ENCODE measurements at regions not wholly inside any gene's neighbourhood (a gene's known extent, or its start where the extent isn't known, plus 50 kb on each side); places are given as distances from the start of the nearest gene placed in this dataset.

DNA sequence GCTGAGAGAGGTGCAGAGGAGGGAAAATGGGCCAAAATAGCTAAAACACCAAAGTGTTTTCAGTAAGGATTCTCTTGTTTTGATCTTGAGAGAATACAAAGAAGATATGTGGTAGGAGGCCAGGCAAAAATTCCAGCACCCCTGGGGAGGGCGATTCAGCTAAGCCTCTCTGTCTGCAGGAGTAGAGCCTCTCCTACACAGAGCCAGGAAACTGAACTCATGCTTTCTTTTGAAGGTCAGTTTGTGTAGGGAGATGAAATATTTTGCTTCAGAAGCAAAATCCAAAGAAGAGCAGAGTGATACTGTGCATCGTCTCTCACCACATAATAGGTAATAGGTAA is 565.0 kb downstream of the FGF9 start:
- TF ChIP-seq, protein P1, sequence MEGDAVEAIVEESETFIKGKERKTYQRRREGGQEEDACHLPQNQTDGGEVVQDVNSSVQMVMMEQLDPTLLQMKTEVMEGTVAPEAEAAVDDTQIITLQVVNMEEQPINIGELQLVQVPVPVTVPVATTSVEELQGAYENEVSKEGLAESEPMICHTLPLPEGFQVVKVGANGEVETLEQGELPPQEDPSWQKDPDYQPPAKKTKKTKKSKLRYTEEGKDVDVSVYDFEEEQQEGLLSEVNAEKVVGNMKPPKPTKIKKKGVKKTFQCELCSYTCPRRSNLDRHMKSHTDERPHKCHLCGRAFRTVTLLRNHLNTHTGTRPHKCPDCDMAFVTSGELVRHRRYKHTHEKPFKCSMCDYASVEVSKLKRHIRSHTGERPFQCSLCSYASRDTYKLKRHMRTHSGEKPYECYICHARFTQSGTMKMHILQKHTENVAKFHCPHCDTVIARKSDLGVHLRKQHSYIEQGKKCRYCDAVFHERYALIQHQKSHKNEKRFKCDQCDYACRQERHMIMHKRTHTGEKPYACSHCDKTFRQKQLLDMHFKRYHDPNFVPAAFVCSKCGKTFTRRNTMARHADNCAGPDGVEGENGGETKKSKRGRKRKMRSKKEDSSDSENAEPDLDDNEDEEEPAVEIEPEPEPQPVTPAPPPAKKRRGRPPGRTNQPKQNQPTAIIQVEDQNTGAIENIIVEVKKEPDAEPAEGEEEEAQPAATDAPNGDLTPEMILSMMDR (IDR thresholded peaks at IDR 0.05; ENCODE audit: extremely low read depth in 1 of 2, insufficient read depth in 1 of 2, low read depth in 1 of 2, low read length in 2 of 2), result no peak
- TF ChIP-seq EZH2 (IDR thresholded peaks at IDR 0.05; ENCODE audit: borderline replicate concordance, low read depth, low read length, severe bottlenecking), result no peak
- TF ChIP-seq, protein P2, sequence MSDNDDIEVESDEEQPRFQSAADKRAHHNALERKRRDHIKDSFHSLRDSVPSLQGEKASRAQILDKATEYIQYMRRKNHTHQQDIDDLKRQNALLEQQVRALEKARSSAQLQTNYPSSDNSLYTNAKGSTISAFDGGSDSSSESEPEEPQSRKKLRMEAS (IDR thresholded peaks at IDR 0.05; ENCODE audit: insufficient read depth, insufficient read length), result no peak
- TF ChIP-seq POLR2A (IDR thresholded peaks at IDR 0.05; ENCODE audit: low read depth, low read length), result no peak

Data from endothelial cell of umbilical vein (primary cell).